GM06990 (cell line): ENCODE measurements at regions not wholly inside any gene's neighbourhood (a gene's known extent, or its start where the extent isn't known, plus 50 kb on each side); places are given as distances from the start of the nearest gene placed in this dataset.

Experiments
- DNase-seq: peaks from one replicate; pipeline ENCODE4 v3.0.0-alpha.2; 2011; ENCODE audit not compliant: insufficient read length; ENCODE audit errors: extremely low read depth
- H3K27me3 ChIP-seq: replicated peaks from 2 replicates; pipeline ENCODE4 v1.6.0; 2011; ENCODE audit warnings: low read length; ENCODE audit not compliant: control insufficient read depth, insufficient read depth
- H3K36me3 ChIP-seq: 2 replicates; pipeline ENCODE4 v1.5.1; 2011; ENCODE audit warnings: low read length; ENCODE audit not compliant: control insufficient read depth, insufficient read depth
- H3K4me3 ChIP-seq: replicated peaks from 2 replicates; pipeline ENCODE4 v1.5.1; 2011; ENCODE audit warnings: low read depth, mild to moderate bottlenecking, control low read depth, low read length
- TF ChIP-seq, protein P1 (sequence below): IDR thresholded peaks from 2 replicates; pipeline ENCODE4 v1.5.1; 2011; ENCODE audit warnings: low read length, control low read depth, mild to moderate bottlenecking, inconsistent platforms; ENCODE audit not compliant: insufficient read depth, poor library complexity, severe bottlenecking

DNA sequence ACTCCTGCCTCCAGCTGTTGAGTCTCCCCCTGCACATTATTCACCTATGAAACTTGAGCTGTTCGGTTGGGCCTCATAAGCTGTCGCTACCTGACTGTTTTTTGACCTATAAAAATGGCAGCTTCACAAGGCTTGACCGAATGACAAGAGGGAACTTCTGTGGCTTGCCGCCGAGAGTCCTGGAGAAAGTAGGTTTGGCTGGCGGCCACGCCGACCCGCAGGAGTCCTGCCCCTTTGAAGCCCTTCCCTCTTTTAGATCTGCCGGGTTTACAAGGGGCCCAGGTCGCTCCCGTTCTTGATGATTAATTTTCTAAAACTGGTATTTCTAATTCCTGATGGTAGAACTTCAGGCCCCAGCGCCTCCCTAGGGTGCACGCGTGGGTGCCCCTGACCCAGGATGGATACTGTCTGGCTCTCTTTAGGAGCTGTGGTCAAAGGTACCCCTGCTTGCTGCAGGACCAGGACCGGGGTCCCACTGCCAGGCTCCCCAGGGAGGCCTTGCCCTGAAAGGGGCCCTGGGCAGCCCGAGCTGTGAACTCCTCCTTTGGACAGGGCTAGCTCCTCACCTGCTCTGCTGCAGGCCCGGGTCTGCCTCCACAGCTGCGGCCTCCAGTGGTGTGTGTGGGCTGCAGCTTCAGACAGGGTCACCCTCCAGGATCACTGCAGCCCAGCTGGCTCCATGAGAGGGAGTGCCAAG, 171.8 kb downstream of the CTTN start:
- TF ChIP-seq, protein P1, sequence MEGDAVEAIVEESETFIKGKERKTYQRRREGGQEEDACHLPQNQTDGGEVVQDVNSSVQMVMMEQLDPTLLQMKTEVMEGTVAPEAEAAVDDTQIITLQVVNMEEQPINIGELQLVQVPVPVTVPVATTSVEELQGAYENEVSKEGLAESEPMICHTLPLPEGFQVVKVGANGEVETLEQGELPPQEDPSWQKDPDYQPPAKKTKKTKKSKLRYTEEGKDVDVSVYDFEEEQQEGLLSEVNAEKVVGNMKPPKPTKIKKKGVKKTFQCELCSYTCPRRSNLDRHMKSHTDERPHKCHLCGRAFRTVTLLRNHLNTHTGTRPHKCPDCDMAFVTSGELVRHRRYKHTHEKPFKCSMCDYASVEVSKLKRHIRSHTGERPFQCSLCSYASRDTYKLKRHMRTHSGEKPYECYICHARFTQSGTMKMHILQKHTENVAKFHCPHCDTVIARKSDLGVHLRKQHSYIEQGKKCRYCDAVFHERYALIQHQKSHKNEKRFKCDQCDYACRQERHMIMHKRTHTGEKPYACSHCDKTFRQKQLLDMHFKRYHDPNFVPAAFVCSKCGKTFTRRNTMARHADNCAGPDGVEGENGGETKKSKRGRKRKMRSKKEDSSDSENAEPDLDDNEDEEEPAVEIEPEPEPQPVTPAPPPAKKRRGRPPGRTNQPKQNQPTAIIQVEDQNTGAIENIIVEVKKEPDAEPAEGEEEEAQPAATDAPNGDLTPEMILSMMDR: no peak
- Histone ChIP-seq H3K36me3 (no peaks in the 10 kb centered on the region), H3K4me3 (no peak overlapping the region), H3K27me3 (no peaks in the 10 kb centered on the region; the same call in none of the 2 replicates)
- DNase-seq: no peak

- TF ChIP-seq, protein P1: no peak
- Histone ChIP-seq H3K36me3 (no peaks in the 10 kb centered on the region), H3K27me3 (no peaks in the 10 kb centered on the region; the same call in none of the 2 replicates), H3K4me3 (no peak overlapping the region)
- DNase-seq: no peak
Observed at GRCh38 chr11:70570693-70571395, 172.5 kb downstream of the CTTN start.

DNA sequence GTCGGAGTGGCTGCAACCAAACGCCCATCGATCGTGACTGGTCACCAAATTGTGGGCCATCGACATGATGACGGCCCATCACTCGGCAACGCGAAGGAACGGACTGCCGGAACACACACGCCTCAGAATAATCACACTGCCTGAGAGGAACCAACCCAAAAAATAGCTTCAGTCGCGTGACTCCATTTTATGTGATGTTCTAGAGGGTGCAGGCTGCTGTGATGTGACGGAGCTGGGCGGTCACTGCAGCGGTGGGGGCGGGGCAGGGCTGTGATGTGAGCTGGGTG, 174.6 kb downstream of the CTTN start:
- TF ChIP-seq, protein P1: no peak
- DNase-seq: no peak
- no peaks in the 10 kb centered on the region for H3K36me3 ChIP-seq
- no peak overlapping the region for H3K4me3 ChIP-seq
- H3K27me3 ChIP-seq: no peaks in the 10 kb centered on the region; the same call in 1 of the 2 replicates

- H3K36me3 ChIP-seq: no peaks in the 10 kb centered on the region
- TF ChIP-seq, protein P1: no peak
- H3K27me3 ChIP-seq: no peaks in the 10 kb centered on the region; the same call in 1 of the 2 replicates
- H3K4me3 ChIP-seq: no peak overlapping the region
- no peak for DNase-seq
Observed at GRCh38 chr11:70573701-70574151, 175.4 kb downstream of the CTTN start.

DNA sequence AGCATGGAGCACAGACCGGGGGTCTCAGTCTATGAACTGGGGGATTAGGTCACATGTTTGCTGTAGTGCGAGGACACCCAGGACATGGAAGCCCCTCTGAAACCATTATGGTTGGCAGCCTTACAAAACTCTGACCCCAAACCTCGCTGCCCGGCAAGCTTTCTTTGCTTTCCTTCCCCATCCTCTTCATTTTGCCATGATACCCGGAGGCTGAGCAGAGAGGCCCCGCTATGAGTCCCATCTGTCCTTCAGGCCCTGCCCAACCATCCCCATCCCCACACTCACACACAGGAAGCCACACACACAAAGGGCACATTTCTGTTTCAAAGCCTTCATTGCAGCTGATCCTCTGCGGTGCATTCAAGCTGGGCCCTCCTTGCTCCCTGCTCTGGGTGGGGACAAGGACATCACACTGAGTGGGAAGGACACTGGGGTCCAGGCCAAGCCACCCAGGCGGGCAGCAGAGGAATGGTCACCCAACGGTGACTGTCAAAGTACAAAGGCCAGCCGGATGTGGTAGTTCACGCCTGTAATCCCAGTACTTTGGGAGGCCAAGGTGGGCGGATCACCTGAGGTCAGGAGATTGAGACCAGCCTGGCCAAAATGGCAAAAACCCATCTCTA, 176.5 kb downstream of the CTTN start:
- Histone ChIP-seq H3K36me3 (no peaks in the 10 kb centered on the region), H3K4me3 (no peak overlapping the region), H3K27me3 (no peaks in the 10 kb centered on the region; the same call in 1 of the 2 replicates)
- no peak for DNase-seq
- TF ChIP-seq, protein P1: no peak
